KMS-11 (cell line): ENCODE measurements at regions not wholly inside any gene's neighbourhood (a gene's known extent, or its start where the extent isn't known, plus 50 kb on each side); places are given as distances from the start of the nearest gene placed in this dataset.

Experiments
- H2AFZ ChIP-seq: fragments of 200-600 bp; sonication (generic); 2 replicates; pipeline ENCODE4 v1.6.1; 2016; ENCODE audit warnings: antibody characterized with exemption, mixed run types, low read depth
- H3K27ac ChIP-seq: fragments of 200-600 bp; sonication (generic); 2 replicates; pipeline ENCODE4 v1.6.1; 2016; ENCODE audit warnings: mild to moderate bottlenecking, mixed run types
- H3K27me3 ChIP-seq: fragments of 200-600 bp; sonication (generic); 2 replicates; pipeline ENCODE4 v1.6.1; 2017; ENCODE audit warnings: mild to moderate bottlenecking, low read depth, mixed run types, moderate library complexity; ENCODE audit not compliant: insufficient read depth
- H3K36me3 ChIP-seq: fragments of 200-600 bp; sonication (generic); 2 replicates; pipeline ENCODE4 v1.6.1; 2017; ENCODE audit warnings: mild to moderate bottlenecking, mixed run types; ENCODE audit not compliant: insufficient read depth
- H3K4me1 ChIP-seq: fragments of 200-600 bp; sonication (generic); 2 replicates; pipeline ENCODE4 v1.6.1; 2016; ENCODE audit warnings: mild to moderate bottlenecking, low read depth, mixed run types; ENCODE audit not compliant: poor library complexity, severe bottlenecking
- H3K4me2 ChIP-seq: fragments of 200-600 bp; sonication (generic); 2 replicates; pipeline ENCODE4 v1.7.0; 2016; ENCODE audit warnings: mild to moderate bottlenecking, mixed run types
- H3K4me3 ChIP-seq: fragments of 200-600 bp; sonication (generic); IDR thresholded peaks from 2 replicates; pipeline ENCODE4 v1.6.1; 2017; ENCODE audit warnings: low read depth, low read length, mixed read lengths; ENCODE audit not compliant: insufficient read depth
- H3K79me2 ChIP-seq: fragments of 200-600 bp; sonication (generic); 2 replicates; pipeline ENCODE4 v1.6.1; 2016; ENCODE audit warnings: low read depth, mixed run types; ENCODE audit not compliant: insufficient read depth
- H3K9ac ChIP-seq: fragments of 200-600 bp; sonication (generic); 2 replicates; pipeline ENCODE4 v1.6.1; 2016; ENCODE audit warnings: mild to moderate bottlenecking, mixed run types
- H4K20me1 ChIP-seq: fragments of 200-600 bp; sonication (generic); 2 replicates; pipeline ENCODE4 v1.6.1; 2016; ENCODE audit warnings: mild to moderate bottlenecking, mixed run types; ENCODE audit not compliant: insufficient read depth
- CTCF ChIP-seq: fragments of 200-600 bp; sonication (generic); conservative IDR thresholded peaks from 2 replicates; pipeline ENCODE4 v1.6.1; 2017; ENCODE audit warnings: low read depth, mild to moderate bottlenecking, antibody characterized with exemption, low read length, moderate library complexity, mixed read lengths

GRCh38 chr4:85407546-85407945 is 67.4 kb upstream of the ARHGAP24 start:
- Histone ChIP-seq H3K27ac (no peak overlapping the region), H3K79me2 (no peaks in the 10 kb centered on the region), H2AFZ (no peak overlapping the region), H3K27me3 (no peaks in the 10 kb centered on the region), H3K4me1 (no peaks in the 10 kb centered on the region), H3K4me2 (no peak overlapping the region), H3K9ac (no peak overlapping the region), H3K4me3 (no peak overlapping the region), H4K20me1 (no peaks in the 10 kb centered on the region), H3K36me3 (no peaks in the 10 kb centered on the region)
- TF ChIP-seq CTCF: no peak

- Histone ChIP-seq H3K79me2 (no peaks in the 10 kb centered on the region), H3K4me1 (no peaks in the 10 kb centered on the region), H3K4me2 (no peak overlapping the region), H3K4me3 (no peak overlapping the region), H3K9ac (no peak overlapping the region), H2AFZ (no peak overlapping the region), H3K27me3 (no peaks in the 10 kb centered on the region), H3K36me3 (no peaks in the 10 kb centered on the region), H4K20me1 (no peaks in the 10 kb centered on the region), H3K27ac (no peak overlapping the region)
- TF ChIP-seq CTCF: no peak
Observed at GRCh38 chr4:85408301-85408700, 66.6 kb upstream of the ARHGAP24 start.

GRCh38 chr4:85409251-85409650 is 65.7 kb upstream of the ARHGAP24 start:
- Histone ChIP-seq H3K4me2 (no peak overlapping the region), H3K36me3 (no peaks in the 10 kb centered on the region), H3K9ac (no peak overlapping the region), H3K4me3 (no peak overlapping the region), H3K4me1 (no peaks in the 10 kb centered on the region), H3K27ac (no peak overlapping the region), H3K79me2 (no peaks in the 10 kb centered on the region), H2AFZ (no peak overlapping the region), H3K27me3 (no peaks in the 10 kb centered on the region), H4K20me1 (no peaks in the 10 kb centered on the region)
- TF ChIP-seq CTCF: no peak

- Histone ChIP-seq H3K4me2 (no peak overlapping the region), H3K79me2 (no peaks in the 10 kb centered on the region), H2AFZ (no peak overlapping the region), H3K36me3 (no peaks in the 10 kb centered on the region), H3K4me1 (no peaks in the 10 kb centered on the region), H3K27me3 (no peaks in the 10 kb centered on the region), H3K9ac (no peak overlapping the region), H3K27ac (no peak overlapping the region), H4K20me1 (no peaks in the 10 kb centered on the region), H3K4me3 (no peak overlapping the region)
- no peak for TF ChIP-seq CTCF
Observed at GRCh38 chr4:85411386-85411785, 63.6 kb upstream of the ARHGAP24 start.

- H3K9ac ChIP-seq: no peak overlapping the region
- H3K4me3 ChIP-seq: no peak overlapping the region
- TF ChIP-seq CTCF: no peak
- H3K27me3 ChIP-seq: no peaks in the 10 kb centered on the region
- H4K20me1 ChIP-seq: no peaks in the 10 kb centered on the region
- no peaks in the 10 kb centered on the region for H3K36me3 ChIP-seq
- no peaks in the 10 kb centered on the region for H3K4me1 ChIP-seq
- H3K27ac ChIP-seq: no peak overlapping the region
- no peaks in the 10 kb centered on the region for H3K79me2 ChIP-seq
- H2AFZ ChIP-seq: no peak overlapping the region
- H3K4me2 ChIP-seq: no peak overlapping the region
Observed at GRCh38 chr4:85414972-85415371, 60.0 kb upstream of the ARHGAP24 start.
